Heart right ventricle (tissue), 16 donors: ENCODE measurements at regions not wholly inside any gene's neighbourhood (a gene's known extent, or its start where the extent isn't known, plus 50 kb on each side); places are given as distances from the start of the nearest gene placed in this dataset.

Experiments used
- ATAC-seq, 8 donors: fragments of 200-7000 bp; cut with Tn5 transposase; one replicate each; pipeline ENCODE4 v1.9.1; 2020; ENCODE audit warnings: mild to moderate bottlenecking in 8 of 8, moderate library complexity in 8 of 8, moderate number of reproducible peaks in 1 of 8
- DNase-seq, 2 donors: peaks; one replicate each; pipeline ENCODE4 v3.0.0-alpha.2; 2020
- H3K27ac ChIP-seq, 10 donors: fragments of 200-600 bp; sonication (generic) in 2 of 10; one replicate each; pipeline versions ENCODE4 v1.5.0 to v1.8.0; 2020 to 2022; ENCODE audit warnings: mild to moderate bottlenecking in 3 of 10
- H3K27me3 ChIP-seq, 7 donors: fragments of 200-600 bp; one replicate each; pipeline ENCODE4 v1.8.0; 2021 to 2022; ENCODE audit warnings: mild to moderate bottlenecking in 2 of 7
- H3K36me3 ChIP-seq, 9 donors: fragments of 200-600 bp; sonication (generic) in 1 of 9; one replicate each; pipeline versions ENCODE4 v1.5.0 to v1.8.0; 2020 to 2022; ENCODE audit warnings: mild to moderate bottlenecking in 2 of 9
- H3K4me1 ChIP-seq, 9 donors: fragments of 200-600 bp; sonication (generic) in 1 of 9; one replicate each; pipeline versions ENCODE4 v1.5.0 to v1.8.0; 2020 to 2022; ENCODE audit warnings: mild to moderate bottlenecking in 4 of 9
- H3K4me3 ChIP-seq, 10 donors: fragments of 200-600 bp; sonication (generic) in 2 of 10; one replicate each; pipeline versions ENCODE4 v1.5.0 to v1.8.0; 2020 to 2022; ENCODE audit warnings: mild to moderate bottlenecking in 7 of 10, moderate library complexity in 2 of 10
- H3K9me3 ChIP-seq, 11 donors: fragments of 200-600 bp in 10 of 11; sonication (generic) in 2 of 11; one replicate each; pipeline versions ENCODE4 v1.5.0 to v1.8.0; 2013 to 2022; ENCODE audit warnings: mild to moderate bottlenecking in 2 of 11, control low read depth in 1 of 11, moderate library complexity in 1 of 11
- CTCF ChIP-seq, 9 donors: fragments of 200-600 bp; sonication (generic) in 2 of 9; IDR thresholded peaks; one replicate each; pipeline versions ENCODE4 v1.5.0 to v1.8.0; 2021 to 2022; ENCODE audit warnings: antibody characterized with exemption in 9 of 9, mild to moderate bottlenecking in 5 of 9, moderate library complexity in 1 of 9
- whole genome bisulfite sequencing, 2 donors: extraction: QIAGEN DNeasy Blood & Tissue Kit; methylation state at CpG; one replicate each; pipeline ENCODE4 v1.1.7; 2013; ENCODE audit warnings: inconsistent platforms in 1 of 2; 5-methylcytosine and 5-hydroxymethylcytosine counted together
- intact Hi-C, 10 donors: fragments of 100-400 bp; cut with DNase I; formaldehyde crosslinking; loops; one replicate each; pipeline versions ENCODE4 v1.11.1 to v1.14.2; 2022
- donor health status: Arrhythmogenic right ventricular cardiomyopathy.
- donor health status: ischemic (EF 13 %, LVEDD 7.1; RV severe dilation, severe dysfunction).
- donor health status: healthy with polysubstance abuse.
- donor health status: DM: no; HTN: yes; CAD: no.
- donor health status: DM: no; HTN: no; CAD: no.
- donor health status: ischemic (EF 25% LVEDD 6.9; RV normal size, moderate dysfunction).
- donor health status: ischemic (EF 25% LVEDD 5.7; RV mildly dilated, moderate dysfunction).
- donor health status: healthy.
- donor health status: DM: yes; HTN: yes; CAD: no.
- donor health status: Ischemic cardiomyopathy.
- donor health status: ischemic (EF 35%, LVEDD 5.7; RV mildly dilated, moderate dysfunction).
- donor health status: nonischemic (EF 11% LVEDD 7.7; RV severe dilation, severe dysfunction).
- donor health status: DM: yes; HTN: yes; CAD: no.
- donor health status: PGD.
- donor health status: ischemic (EF 29% LVEDD 5.4; RV normal size, mild dysfunction).
- donor health status: nonischemic (EF 23%, LVEDD 6.1; RV moderate dilation, normal function).

- H3K9me3 ChIP-seq, result peaks cover 0 to 10% (median 0%) of the 10 kb centered on the region in 11 donors
- H3K27ac ChIP-seq, result no peak overlapping the region
- no peak for DNase-seq
- intact Hi-C loops, result no loop called here
- no peak overlapping the region for H3K4me3 ChIP-seq
- no peak for TF ChIP-seq CTCF (IDR thresholded peaks at IDR 0.05)
- WGBS, 2 donors, result 85 to 86% methylated on average over 12 of the region's 12 CpGs
- H3K27me3 ChIP-seq, result no peaks in the 10 kb centered on the region
- H3K4me1 ChIP-seq, result no peaks in the 10 kb centered on the region
- no peak for ATAC-seq
- H3K36me3 ChIP-seq, result no peaks in the 10 kb centered on the region
Measured at GRCh38 chr6:120005292-120005976, 655.9 kb upstream of the MAN1A1 start.

- Histone ChIP-seq H3K27ac (no peak overlapping the region), H3K4me1 (no peaks in the 10 kb centered on the region), H3K27me3 (no peaks in the 10 kb centered on the region), H3K4me3 (no peak overlapping the region), H3K36me3 (no peaks in the 10 kb centered on the region), H3K9me3 (no peaks in the 10 kb centered on the region)
- intact Hi-C loops, result no loop called here
- 62 to 73% methylated on average over 3 of the region's 3 CpGs for WGBS, 2 donors
- no peak for DNase-seq
- no peak for ATAC-seq
- TF ChIP-seq CTCF (IDR thresholded peaks at IDR 0.05), result no peak
Measured at GRCh38 chr6:119986934-119987549, 637.5 kb upstream of the MAN1A1 start.

DNA sequence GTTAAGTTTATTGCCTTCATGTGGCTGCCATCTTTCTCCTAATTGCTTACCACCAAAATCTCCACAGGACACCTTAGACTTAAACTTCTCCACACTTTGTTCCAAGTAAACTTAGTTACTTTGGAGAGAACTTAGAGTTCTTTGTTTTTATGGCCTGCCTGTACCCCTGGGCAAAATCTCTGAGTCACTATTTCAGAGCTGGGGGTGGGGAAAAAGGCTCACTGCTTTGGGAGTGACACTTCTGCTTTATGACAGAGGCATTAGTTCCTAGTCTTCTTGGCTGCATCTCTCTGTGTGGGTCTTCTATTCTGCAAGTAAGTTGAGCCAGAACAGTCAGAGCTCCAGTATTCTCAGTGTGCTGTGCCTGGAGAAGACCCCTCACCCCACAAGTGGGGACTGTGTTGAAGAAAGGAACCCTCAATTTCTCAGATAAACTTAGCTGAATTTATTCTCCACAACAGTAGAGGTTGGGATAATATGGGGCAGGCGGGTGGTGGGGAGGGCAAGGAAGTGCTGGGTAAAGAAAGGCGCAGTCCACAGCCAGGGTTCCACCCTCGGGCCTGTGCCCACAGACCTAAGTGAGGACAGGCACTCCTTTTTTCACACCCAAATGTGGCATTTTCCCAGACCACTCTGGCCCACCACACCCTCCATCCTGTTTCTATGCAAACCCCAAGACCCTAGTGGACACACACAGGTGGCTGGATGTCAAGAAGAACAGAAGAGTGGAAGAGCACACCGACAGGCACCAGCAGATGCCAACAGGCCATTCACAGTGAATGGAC is 636.6 kb upstream of the MAN1A1 start:
- ATAC-seq (no peak), DNase-seq (no peak)
- Histone ChIP-seq H3K27me3 (no peaks in the 10 kb centered on the region), H3K27ac (no peak overlapping the region), H3K4me1 (no peaks in the 10 kb centered on the region), H3K4me3 (no peak overlapping the region), H3K9me3 (no peaks in the 10 kb centered on the region), H3K36me3 (no peaks in the 10 kb centered on the region)
- intact Hi-C loops, result no loop called here
- no peak for TF ChIP-seq CTCF (IDR thresholded peaks at IDR 0.05)
- WGBS, 2 donors, result 91 to 93% methylated on average over 4 of the region's 4 CpGs

DNA sequence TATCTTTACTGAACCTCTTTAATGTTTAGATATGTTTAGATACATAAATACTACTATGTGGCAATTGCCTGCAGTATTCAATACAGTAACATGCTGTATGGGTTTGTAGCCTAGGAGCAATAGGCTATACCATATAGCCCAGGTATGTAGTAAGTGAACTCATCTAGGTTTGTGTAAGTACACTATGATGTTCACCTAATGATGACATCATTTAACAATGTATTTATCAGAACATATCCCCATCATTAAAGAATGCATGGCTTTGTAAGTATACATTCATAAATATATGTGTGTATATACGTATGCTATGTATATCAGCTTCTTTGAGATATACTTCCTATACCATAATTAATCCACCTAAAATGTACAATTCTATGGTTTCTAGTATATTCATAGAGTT is 631.2 kb upstream of the MAN1A1 start:
- H3K9me3 ChIP-seq, result no peaks in the 10 kb centered on the region
- no peak for ATAC-seq
- H3K36me3 ChIP-seq, result no peaks in the 10 kb centered on the region
- no peak overlapping the region for H3K4me3 ChIP-seq
- H3K27ac ChIP-seq, result no peak overlapping the region
- no peak for TF ChIP-seq CTCF (IDR thresholded peaks at IDR 0.05)
- intact Hi-C loops, result no loop called here
- WGBS, 2 donors, result 92 to 97% methylated on average over 1 of the region's 1 CpG
- H3K4me1 ChIP-seq, result no peaks in the 10 kb centered on the region
- no peaks in the 10 kb centered on the region for H3K27me3 ChIP-seq
- no peak for DNase-seq
